Transverse colon (tissue), 4 donors: ENCODE measurements at regions not wholly inside any gene's neighbourhood (a gene's known extent, or its start where the extent isn't known, plus 50 kb on each side); places are given as distances from the start of the nearest gene placed in this dataset.

Experiments used
- DNase-seq: peaks from one replicate; pipeline ENCODE4 v3.0.0-alpha.2; 2019
- H3K27ac ChIP-seq, 4 donors: fragments of 200-600 bp; sonication (generic); 2 replicates each; pipeline ENCODE4 v1.5.1; 2016 to 2018; ENCODE audit warnings: inconsistent platforms in 4 of 4
- H3K27me3 ChIP-seq: fragments of 200-600 bp; sonication (generic); 2 replicates; pipeline ENCODE4 v1.5.1; 2017; ENCODE audit warnings: inconsistent platforms
- H3K36me3 ChIP-seq, 4 donors: fragments of 200-600 bp; sonication (generic); 2 replicates each; pipeline ENCODE4 v1.5.1; 2017 to 2019; ENCODE audit warnings: inconsistent platforms in 4 of 4
- H3K4me1 ChIP-seq, 4 donors: fragments of 200-600 bp; sonication (generic); 2 replicates each; pipeline ENCODE4 v1.5.1; 2017 to 2020; ENCODE audit warnings: inconsistent platforms in 4 of 4
- H3K4me3 ChIP-seq, 4 donors: fragments of 200-600 bp; sonication (generic); 1 replicate in 1 of 4; 2 replicates in 3 of 4; pipeline versions ENCODE4 v1.5.1 to v1.6.1; 2017 to 2019; ENCODE audit warnings: inconsistent platforms in 4 of 4
- H3K9me3 ChIP-seq, 2 donors: fragments of 200-600 bp; sonication (generic); 2 replicates each; pipeline ENCODE4 v1.5.1; 2017 to 2019; ENCODE audit warnings: inconsistent platforms in 2 of 2
- EP300 ChIP-seq: sonication (generic); formaldehyde crosslinking; IDR thresholded peaks from one replicate; pipeline ENCODE4 v1.6.1; 2017; ENCODE audit warnings: antibody characterized with exemption, low read depth
- POLR2A ChIP-seq: fragments of 450-650 bp; IDR thresholded peaks from one replicate; pipeline ENCODE4 v1.6.1; 2016; ENCODE audit warnings: antibody characterized with exemption, mild to moderate bottlenecking, moderate library complexity
- POLR2AphosphoS5 ChIP-seq, 3 donors: sonication (generic); formaldehyde crosslinking; IDR thresholded peaks; one replicate each; pipeline ENCODE4 v1.6.1; 2016; ENCODE audit warnings: antibody characterized with exemption in 3 of 3
- WGBS, 2 donors: methylation state at CpG; one replicate each; pipeline ENCODE4 v1.1.5; 2018; ENCODE audit warnings: low coverage in 1 of 2; 5-methylcytosine and 5-hydroxymethylcytosine counted together
- in situ Hi-C, 4 donors: fragments of 200-750 bp; cut with MboI; loops; one replicate each; pipeline versions ENCODE4 v1.15.0 to v1.15.1; 2017; ENCODE audit warnings: low sequenced_read_pairs in 3 of 4, low pct_ligation_motif_present in 1 of 4, low pct_unique_long_range_greater_than_20kb in 1 of 4
- intact Hi-C: fragments of 100-400 bp; cut with DNase I; formaldehyde crosslinking; loops from one replicate; pipeline ENCODE4 v1.15.1; 2023; ENCODE audit warnings: low total_unique reads
- TF ChIP-seq, protein P1 (sequence below), 5 experiments: fragments of 200-600 bp in 3 of 5; fragments of 450-650 bp in 2 of 5; sonication (generic) in 3 of 5; IDR thresholded peaks; 1 replicate in 2 of 5; 2 replicates in 3 of 5; pipeline ENCODE4 v1.5.1; 2016 to 2017; ENCODE audit warnings: antibody characterized with exemption in 5 of 5, inconsistent platforms in 3 of 5, mild to moderate bottlenecking in 2 of 5, moderate library complexity in 1 of 5

DNA sequence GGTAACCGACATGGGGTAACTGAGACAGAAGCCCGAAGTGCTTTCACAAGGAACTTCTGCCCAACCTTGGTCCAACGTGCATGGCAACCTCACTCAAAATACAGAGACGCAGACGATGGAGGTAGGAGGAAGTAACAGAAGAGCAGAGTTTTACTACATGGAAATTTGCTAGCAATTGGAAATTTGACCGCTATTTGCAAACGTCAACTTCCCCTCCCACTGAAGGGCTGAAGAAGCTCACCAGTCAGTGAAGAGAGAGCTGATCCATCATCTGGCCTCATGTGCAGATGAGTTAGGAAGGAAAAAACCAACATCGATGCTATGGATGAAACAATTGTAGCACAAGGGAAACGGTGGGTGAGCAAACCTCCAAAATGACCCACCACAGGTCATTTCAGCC lies 196.7 kb downstream of the RGS3 start:
- DNase-seq: no peak
- TF ChIP-seq POLR2AphosphoS5 (IDR thresholded peaks at IDR 0.05): no peak
- TF ChIP-seq, protein P1, sequence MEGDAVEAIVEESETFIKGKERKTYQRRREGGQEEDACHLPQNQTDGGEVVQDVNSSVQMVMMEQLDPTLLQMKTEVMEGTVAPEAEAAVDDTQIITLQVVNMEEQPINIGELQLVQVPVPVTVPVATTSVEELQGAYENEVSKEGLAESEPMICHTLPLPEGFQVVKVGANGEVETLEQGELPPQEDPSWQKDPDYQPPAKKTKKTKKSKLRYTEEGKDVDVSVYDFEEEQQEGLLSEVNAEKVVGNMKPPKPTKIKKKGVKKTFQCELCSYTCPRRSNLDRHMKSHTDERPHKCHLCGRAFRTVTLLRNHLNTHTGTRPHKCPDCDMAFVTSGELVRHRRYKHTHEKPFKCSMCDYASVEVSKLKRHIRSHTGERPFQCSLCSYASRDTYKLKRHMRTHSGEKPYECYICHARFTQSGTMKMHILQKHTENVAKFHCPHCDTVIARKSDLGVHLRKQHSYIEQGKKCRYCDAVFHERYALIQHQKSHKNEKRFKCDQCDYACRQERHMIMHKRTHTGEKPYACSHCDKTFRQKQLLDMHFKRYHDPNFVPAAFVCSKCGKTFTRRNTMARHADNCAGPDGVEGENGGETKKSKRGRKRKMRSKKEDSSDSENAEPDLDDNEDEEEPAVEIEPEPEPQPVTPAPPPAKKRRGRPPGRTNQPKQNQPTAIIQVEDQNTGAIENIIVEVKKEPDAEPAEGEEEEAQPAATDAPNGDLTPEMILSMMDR (IDR thresholded peaks at IDR 0.05): no peak
- TF ChIP-seq EP300: no peak
- no peak for TF ChIP-seq POLR2A
- H3K4me1 ChIP-seq: peaks cover 0 to 4% (median under 1%) of the 10 kb centered on the region in 4 donors
- H3K36me3 ChIP-seq: no peaks in the 10 kb centered on the region
- H3K27ac ChIP-seq: no peak overlapping the region
- intact Hi-C loops (no loop called here), in situ Hi-C loops (loop anchor here in 3 of 4 donors (25.0 kb wide), 2 partner anchors 348 to 523 kb away; partner anchors contain the start of gene RNF183 (in 2 of the 3))
- H3K9me3 ChIP-seq: no peaks in the 10 kb centered on the region
- peaks cover 33% of the 10 kb centered on the region for H3K27me3 ChIP-seq
- 46 to 49% methylated on average over 3 to 9 of the region's 9 CpGs for WGBS, 2 donors
- H3K4me3 ChIP-seq: no peak overlapping the region

DNA sequence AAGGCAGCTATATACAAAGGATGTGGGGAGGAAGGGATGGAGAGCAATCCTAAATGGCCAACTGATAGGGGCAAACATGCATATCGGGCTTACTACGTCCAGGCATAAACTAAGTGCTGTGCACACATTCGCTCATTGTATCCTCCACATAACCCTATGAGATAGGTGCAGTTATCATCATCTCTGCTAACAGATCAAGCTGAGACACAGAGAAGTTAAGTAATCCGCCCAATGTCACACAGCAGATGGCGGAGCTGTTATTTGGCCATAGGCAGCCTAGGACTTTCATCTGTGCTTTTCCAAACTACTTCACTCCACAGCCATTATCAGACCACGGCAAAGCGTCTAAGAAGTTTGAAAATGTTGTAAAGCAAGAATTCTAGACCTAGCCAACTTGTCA lies 197.5 kb downstream of the RGS3 start:
- intact Hi-C loops: no loop called here
- no peaks in the 10 kb centered on the region for H3K4me1 ChIP-seq
- in situ Hi-C loops: loop anchor here in 3 of 4 donors (25.0 kb wide), 2 partner anchors 349 to 524 kb away; partner anchors contain the start of gene RNF183 (in 2 of the 3)
- no peak for DNase-seq
- H3K36me3 ChIP-seq: no peaks in the 10 kb centered on the region
- H3K4me3 ChIP-seq: no peak overlapping the region
- TF ChIP-seq POLR2AphosphoS5 (IDR thresholded peaks at IDR 0.05): no peak
- TF ChIP-seq, protein P1 (IDR thresholded peaks at IDR 0.05): no peak
- no peak for TF ChIP-seq EP300
- H3K9me3 ChIP-seq: no peaks in the 10 kb centered on the region
- H3K27me3 ChIP-seq: peaks cover 33% of the 10 kb centered on the region
- 76 to 83% methylated on average over 6 to 7 of the region's 7 CpGs for WGBS, 2 donors
- no peak overlapping the region for H3K27ac ChIP-seq

DNA sequence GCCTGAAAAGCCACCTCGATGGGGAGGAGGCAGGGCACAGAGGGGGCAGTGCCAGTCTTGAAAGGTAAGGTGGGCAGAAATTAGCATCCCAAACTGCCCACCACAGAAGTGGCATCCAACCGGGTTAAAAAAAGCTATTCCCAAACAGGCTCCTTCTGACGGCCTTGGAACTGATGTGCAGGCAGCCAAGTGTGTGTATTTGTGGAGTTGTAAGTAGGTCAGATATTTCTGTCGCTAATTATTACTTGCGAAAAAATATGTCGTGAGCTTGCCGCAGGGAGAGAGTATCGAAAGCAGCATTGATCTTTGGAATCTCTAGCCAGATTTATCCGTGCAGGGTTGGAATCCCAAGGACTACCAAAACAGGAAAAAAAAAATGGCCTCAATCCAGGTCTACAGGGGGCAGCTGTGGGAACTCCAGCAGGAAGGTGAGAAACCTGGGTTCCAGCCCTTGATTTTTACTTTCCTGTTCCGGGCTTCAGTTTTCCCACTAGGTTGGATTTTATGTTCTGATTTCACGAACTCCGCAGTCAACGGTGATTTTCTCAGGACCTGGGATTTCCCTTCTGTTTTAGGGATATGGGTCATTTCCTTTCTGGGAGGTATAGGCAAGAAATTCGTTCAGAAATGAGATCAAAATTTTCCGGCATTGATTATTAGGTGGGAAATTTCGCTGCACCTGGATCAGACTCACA lies 200.8 kb downstream of the RGS3 start:
- in situ Hi-C loops (loop anchor here in 3 of 4 donors (25.0 kb wide), 2 partner anchors 352 to 527 kb away; partner anchors contain the start of gene RNF183 (in 2 of the 3)), intact Hi-C loops (no loop called here)
- Histone ChIP-seq H3K4me3 (no peak overlapping the region), H3K27ac (no peak overlapping the region), H3K27me3 (peaks cover 23% of the 10 kb centered on the region), H3K9me3 (no peaks in the 10 kb centered on the region), H3K36me3 (no peaks in the 10 kb centered on the region), H3K4me1 (no peaks in the 10 kb centered on the region)
- 73 to 82% methylated on average over 10 to 16 of the region's 16 CpGs for WGBS, 2 donors
- TF ChIP-seq POLR2AphosphoS5 (IDR thresholded peaks at IDR 0.05) (no peak), EP300 (no peak), POLR2A (no peak)
- TF ChIP-seq, protein P1 (IDR thresholded peaks at IDR 0.05): no peak
- DNase-seq: no peak

DNA sequence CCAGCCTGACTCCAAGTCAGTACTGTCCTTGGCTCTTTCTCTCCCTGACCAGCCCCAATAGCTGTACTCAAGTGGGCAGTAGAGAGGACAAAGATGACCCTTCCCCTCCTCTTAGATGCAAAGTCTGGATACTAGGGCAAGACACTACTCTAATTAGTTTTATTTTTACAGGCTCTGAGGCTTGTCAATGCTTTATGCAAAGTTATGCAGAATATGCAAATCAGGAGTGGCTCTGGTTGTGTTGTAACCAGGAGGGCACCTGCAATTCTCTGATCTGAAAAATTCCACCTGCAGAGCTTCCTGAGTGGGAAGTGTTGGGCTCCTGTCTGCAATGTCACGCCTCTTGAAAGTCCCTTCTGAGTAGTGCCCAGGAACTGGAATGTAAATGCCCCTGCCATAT lies 201.5 kb downstream of the RGS3 start:
- TF ChIP-seq POLR2AphosphoS5 (IDR thresholded peaks at IDR 0.05): no peak
- TF ChIP-seq, protein P1 (IDR thresholded peaks at IDR 0.05): no peak
- TF ChIP-seq EP300: no peak
- no peak for TF ChIP-seq POLR2A
- Histone ChIP-seq H3K27ac (no peak overlapping the region), H3K27me3 (peaks cover 16% of the 10 kb centered on the region), H3K36me3 (no peaks in the 10 kb centered on the region), H3K9me3 (no peaks in the 10 kb centered on the region), H3K4me1 (no peaks in the 10 kb centered on the region), H3K4me3 (no peak overlapping the region)
- in situ Hi-C loops (loop anchor here in 3 of 4 donors (25.0 kb wide), 2 partner anchors 353 to 528 kb away; partner anchors contain the start of gene RNF183 (in 2 of the 3)), intact Hi-C loops (no loop called here)
- DNase-seq: no peak
- 80 to 92% methylated on average over 1 of the region's 1 CpG for WGBS, 2 donors
